Keratinocyte (primary cell): ENCODE measurements at regions not wholly inside any gene's neighbourhood (a gene's known extent, or its start where the extent isn't known, plus 50 kb on each side); places are given as distances from the start of the nearest gene placed in this dataset.

ENCODE experiments used
- DNase-seq: peaks from one replicate; pipeline ENCODE4 v3.0.0-alpha.2; 2011; ENCODE audit warnings: low read depth, missing footprints, low spot score
- FAIRE-seq: peaks from 2 replicates; lab custom pipeline; 2011; peaks lifted over from hg19 to GRCh38; lab: Jason Lieb, UNC
- H2AFZ ChIP-seq: 2 replicates; pipeline ENCODE4 v1.6.0; 2012; ENCODE audit warnings: low read length, control low read depth, inconsistent platforms; ENCODE audit not compliant: control insufficient read depth
- H3K27ac ChIP-seq: 2 replicates; pipeline ENCODE4 v1.5.1; 2011; ENCODE audit warnings: low read length; ENCODE audit not compliant: control insufficient read depth, insufficient read depth
- H3K27me3 ChIP-seq: 3 replicates; pipeline ENCODE4 v1.6.0; 2011; ENCODE audit warnings: low read length; ENCODE audit not compliant: control insufficient read depth, insufficient read depth; ENCODE audit errors: extremely low read depth
- H3K36me3 ChIP-seq, 2 experiments: 2 replicates in 1 of 2; 3 replicates in 1 of 2; pipeline ENCODE4 v1.5.1; 2011; ENCODE audit warnings: low read length in 2 of 2, mild to moderate bottlenecking in 1 of 2; ENCODE audit not compliant: control insufficient read depth in 2 of 2, insufficient read depth in 2 of 2; ENCODE audit errors: extremely low read depth in 1 of 2
- H3K4me1 ChIP-seq: 3 replicates; pipeline ENCODE4 v1.5.1; 2011; ENCODE audit warnings: low read length; ENCODE audit not compliant: control insufficient read depth, insufficient read depth; ENCODE audit errors: extremely low read depth
- H3K4me2 ChIP-seq: 3 replicates; pipeline ENCODE4 v1.6.0; 2011; ENCODE audit warnings: low read depth, low read length; ENCODE audit not compliant: control insufficient read depth, insufficient read depth; ENCODE audit errors: extremely low read depth
- H3K4me3 ChIP-seq, 3 experiments: fragments of 200-600 bp in 1 of 3; sonication (generic) in 1 of 3; 2 replicates in 2 of 3; 3 replicates in 1 of 3; pipeline ENCODE4 v1.5.1; 2011 to 2016; ENCODE audit warnings: low read length in 3 of 3, mild to moderate bottlenecking in 3 of 3, control low read depth in 2 of 3, inconsistent platforms in 1 of 3, low read depth in 1 of 3, mixed read lengths in 1 of 3, mixed run types in 1 of 3, moderate library complexity in 1 of 3; ENCODE audit not compliant: control insufficient read depth in 2 of 3, insufficient read depth in 2 of 3; ENCODE audit errors: extremely low read depth in 1 of 3
- H3K79me2 ChIP-seq: 2 replicates; pipeline ENCODE4 v1.6.0; 2012; ENCODE audit warnings: low read length; ENCODE audit not compliant: control insufficient read depth, insufficient read depth
- H3K9ac ChIP-seq: 3 replicates; pipeline ENCODE4 v1.6.0; 2011; ENCODE audit warnings: low read length; ENCODE audit not compliant: control insufficient read depth, insufficient read depth; ENCODE audit errors: extremely low read depth
- H3K9me1 ChIP-seq: 3 replicates; pipeline ENCODE4 v1.6.0; 2011; ENCODE audit warnings: low read length; ENCODE audit not compliant: control insufficient read depth, insufficient read depth; ENCODE audit errors: extremely low read depth
- H3K9me3 ChIP-seq: 2 replicates; pipeline ENCODE4 v1.5.1; 2012; ENCODE audit warnings: low read depth, low read length; ENCODE audit not compliant: control insufficient read depth
- H4K20me1 ChIP-seq: 3 replicates; pipeline ENCODE4 v1.6.0; 2011; ENCODE audit warnings: low read length; ENCODE audit not compliant: control insufficient read depth, insufficient read depth; ENCODE audit errors: extremely low read depth
- EZH2 ChIP-seq: IDR thresholded peaks from one replicate; pipeline ENCODE4 v1.6.1; 2012; ENCODE audit warnings: inconsistent platforms, mild to moderate bottlenecking, low read length, moderate library complexity
- dilution Hi-C: fragments of 300-500 bp; cut with MboI; formaldehyde crosslinking; loops from one replicate; pipeline ENCODE4 v1.7.0; 2020; ENCODE audit warnings: low sequenced_read_pairs; ENCODE audit not compliant: extremely low pct_ligation_motif_present
- TF ChIP-seq, protein P1 (sequence below), 3 experiments: IDR thresholded peaks in 1 of 3; conservative IDR thresholded peaks in 1 of 3; optimal IDR thresholded peaks in 1 of 3; 2 replicates in 2 of 3; 3 replicates in 1 of 3; pipeline versions ENCODE3 to v1.5.1; 2011; ENCODE audit warnings: low read length in 3 of 3, mild to moderate bottlenecking in 3 of 3, moderate library complexity in 2 of 3, control low read depth in 1 of 3, inconsistent platforms in 1 of 3; ENCODE audit not compliant: insufficient read depth in 2 of 3; ENCODE audit errors: extremely low read depth in 1 of 3

GRCh38 chr4:180855184-180855583 is 1388.0 kb upstream of the TENM3 start:
- FAIRE-seq (no peak), DNase-seq (no peak)
- Histone ChIP-seq H4K20me1 (no peaks in the 10 kb centered on the region), H3K4me3 (no peak overlapping the region), H3K36me3 (no peaks in the 10 kb centered on the region), H3K79me2 (no peaks in the 10 kb centered on the region), H2AFZ (no peak overlapping the region), H3K9ac (no peak overlapping the region), H3K4me2 (no peak overlapping the region), H3K27me3 (no peaks in the 10 kb centered on the region), H3K9me3 (no peaks in the 10 kb centered on the region), H3K27ac (no peak overlapping the region), H3K9me1 (no peaks in the 10 kb centered on the region), H3K4me1 (no peaks in the 10 kb centered on the region)
- no peak for TF ChIP-seq EZH2
- TF ChIP-seq, protein P1, sequence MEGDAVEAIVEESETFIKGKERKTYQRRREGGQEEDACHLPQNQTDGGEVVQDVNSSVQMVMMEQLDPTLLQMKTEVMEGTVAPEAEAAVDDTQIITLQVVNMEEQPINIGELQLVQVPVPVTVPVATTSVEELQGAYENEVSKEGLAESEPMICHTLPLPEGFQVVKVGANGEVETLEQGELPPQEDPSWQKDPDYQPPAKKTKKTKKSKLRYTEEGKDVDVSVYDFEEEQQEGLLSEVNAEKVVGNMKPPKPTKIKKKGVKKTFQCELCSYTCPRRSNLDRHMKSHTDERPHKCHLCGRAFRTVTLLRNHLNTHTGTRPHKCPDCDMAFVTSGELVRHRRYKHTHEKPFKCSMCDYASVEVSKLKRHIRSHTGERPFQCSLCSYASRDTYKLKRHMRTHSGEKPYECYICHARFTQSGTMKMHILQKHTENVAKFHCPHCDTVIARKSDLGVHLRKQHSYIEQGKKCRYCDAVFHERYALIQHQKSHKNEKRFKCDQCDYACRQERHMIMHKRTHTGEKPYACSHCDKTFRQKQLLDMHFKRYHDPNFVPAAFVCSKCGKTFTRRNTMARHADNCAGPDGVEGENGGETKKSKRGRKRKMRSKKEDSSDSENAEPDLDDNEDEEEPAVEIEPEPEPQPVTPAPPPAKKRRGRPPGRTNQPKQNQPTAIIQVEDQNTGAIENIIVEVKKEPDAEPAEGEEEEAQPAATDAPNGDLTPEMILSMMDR (optimal IDR thresholded peaks at IDR 0.05 in 1 of 3, IDR thresholded peaks at IDR 0.05 in 1 of 3, conservative IDR thresholded peaks at IDR 0.05 in 1 of 3; ENCODE audit: extremely low read depth in 1 of 3, insufficient read depth in 2 of 3, low read length in 3 of 3): no peak
- dilution Hi-C loops: no loop called here

DNA sequence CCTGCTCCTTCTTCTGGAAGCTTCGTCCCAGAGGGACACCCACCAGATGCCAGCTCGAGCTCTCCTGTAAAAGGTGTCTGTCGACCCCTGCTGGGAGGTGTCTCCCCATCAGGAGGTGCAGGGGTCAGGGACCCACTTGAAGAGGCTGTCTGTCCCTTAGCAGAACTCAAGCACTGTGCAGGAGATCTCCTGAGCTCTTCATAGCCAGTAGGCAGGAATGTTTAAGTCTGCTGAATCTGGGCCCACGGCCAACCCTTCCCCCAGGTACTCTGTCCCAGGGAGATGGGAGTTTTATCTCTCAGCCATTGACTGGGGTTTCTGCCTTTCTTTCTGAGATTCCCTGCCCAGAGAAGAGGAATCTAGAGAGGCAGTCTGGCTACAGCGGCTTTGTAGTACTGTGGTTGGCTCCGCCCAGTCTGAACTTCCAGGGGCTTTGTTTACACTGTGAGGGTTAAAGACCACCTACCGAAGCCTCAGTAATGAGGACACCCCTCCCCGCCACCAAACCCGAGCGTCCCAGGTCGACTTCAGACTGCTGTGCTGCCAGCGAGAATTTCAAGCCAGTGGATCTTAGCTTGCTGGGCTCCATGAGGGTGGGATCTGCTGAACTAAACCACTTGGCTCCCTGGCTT is 1383.0 kb upstream of the TENM3 start:
- Histone ChIP-seq H3K4me1 (no peaks in the 10 kb centered on the region), H4K20me1 (no peaks in the 10 kb centered on the region), H3K27ac (no peak overlapping the region), H3K27me3 (no peaks in the 10 kb centered on the region), H3K9ac (no peak overlapping the region), H2AFZ (no peak overlapping the region), H3K9me1 (no peaks in the 10 kb centered on the region), H3K9me3 (no peaks in the 10 kb centered on the region), H3K36me3 (no peaks in the 10 kb centered on the region), H3K79me2 (no peaks in the 10 kb centered on the region), H3K4me3 (no peak overlapping the region), H3K4me2 (no peak overlapping the region)
- dilution Hi-C loops: no loop called here
- DNase-seq (no peak), FAIRE-seq (no peak)
- TF ChIP-seq, protein P1 (optimal IDR thresholded peaks at IDR 0.05 in 1 of 3, IDR thresholded peaks at IDR 0.05 in 1 of 3, conservative IDR thresholded peaks at IDR 0.05 in 1 of 3; ENCODE audit: extremely low read depth in 1 of 3, insufficient read depth in 2 of 3, low read length in 3 of 3): no peak
- TF ChIP-seq EZH2: no peak
